Stimulated activated CD4-positive, alpha-beta T cell treated with anti-CD3 and anti-CD28 coated beads, TNF-alpha, amount 100 ng/mL, for 24 hours (primary cell): ENCODE measurements at regions not wholly inside any gene's neighbourhood (a gene's known extent, or its start where the extent isn't known, plus 50 kb on each side); places are given as distances from the start of the nearest gene placed in this dataset.

Experiments used
- DNase-seq, 3 experiments: peaks; one replicate each; pipeline ENCODE4 v3.0.0-alpha.2; 2020; ENCODE audit warnings: low read depth in 3 of 3

GRCh38 chr4:163582703-163583102, 88.2 kb downstream of the TMA16 start:
- DNase-seq = no peak

- no peak for DNase-seq
These were observed 93.4 kb downstream of the TMA16 start for GRCh38 chr4:163587867-163588266.

- no peak for DNase-seq
These were observed 94.0 kb downstream of the TMA16 start for GRCh38 chr4:163588532-163588931.

- DNase-seq = no peak
These were observed 95.6 kb downstream of the TMA16 start for GRCh38 chr4:163590103-163590502.

- no peak for DNase-seq
These were observed 96.3 kb downstream of the TMA16 start for GRCh38 chr4:163590619-163591264.

GRCh38 chr4:163591614-163592020, 97.1 kb downstream of the TMA16 start:
- DNase-seq = no peak

- no peak for DNase-seq
These were observed 97.7 kb downstream of the TMA16 start for GRCh38 chr4:163592212-163592611.

GRCh38 chr4:163595580-163595979, 101.1 kb downstream of the TMA16 start:
- no peak for DNase-seq

- no peak for DNase-seq
These were observed 103.5 kb downstream of the TMA16 start for GRCh38 chr4:163598028-163598427.

GRCh38 chr4:163598489-163598888, 104.0 kb downstream of the TMA16 start:
- no peak for DNase-seq

- no peak for DNase-seq
These were observed 106.2 kb downstream of the TMA16 start for GRCh38 chr4:163600727-163601126.

GRCh38 chr4:163603257-163603656, 108.8 kb downstream of the TMA16 start:
- no peak for DNase-seq

- DNase-seq = no peak
These were observed 112.6 kb downstream of the TMA16 start for GRCh38 chr4:163606896-163607691.

- no peak for DNase-seq
These were observed 114.5 kb downstream of the TMA16 start for GRCh38 chr4:163609019-163609418.

- DNase-seq = no peak
These were observed 116.2 kb downstream of the TMA16 start for GRCh38 chr4:163610648-163611047.

- no peak for DNase-seq
These were observed 116.7 kb downstream of the TMA16 start for GRCh38 chr4:163611182-163611581.

- no peak for DNase-seq
These were observed 117.4 kb downstream of the TMA16 start for GRCh38 chr4:163611784-163612445.

- DNase-seq = no peak
These were observed 118.3 kb downstream of the TMA16 start for GRCh38 chr4:163612762-163613161.

- no peak for DNase-seq
These were observed 118.9 kb downstream of the TMA16 start for GRCh38 chr4:163613383-163613782.

- no peak for DNase-seq
These were observed 120.4 kb downstream of the TMA16 start for GRCh38 chr4:163614866-163615265.

GRCh38 chr4:163618845-163619244, 124.4 kb downstream of the TMA16 start:
- no peak for DNase-seq

- DNase-seq = no peak
These were observed 126.2 kb downstream of the TMA16 start for GRCh38 chr4:163620738-163621137.

- DNase-seq = no peak
These were observed 127.3 kb downstream of the TMA16 start for GRCh38 chr4:163621821-163622220.
